GM12874 (cell line): ENCODE measurements at regions not wholly inside any gene's neighbourhood (a gene's known extent, or its start where the extent isn't known, plus 50 kb on each side); places are given as distances from the start of the nearest gene placed in this dataset.

ENCODE experiments used
- CTCF ChIP-seq: IDR thresholded peaks from 2 replicates; pipeline ENCODE4 v1.5.1; 2011; ENCODE audit warnings: low read depth, mild to moderate bottlenecking, control low read depth, low read length, moderate library complexity; ENCODE audit not compliant: insufficient read depth

- no peak for TF ChIP-seq CTCF
These were observed 315.0 kb downstream of the SEC23A start for GRCh38 chr14:38788060-38788459.

DNA sequence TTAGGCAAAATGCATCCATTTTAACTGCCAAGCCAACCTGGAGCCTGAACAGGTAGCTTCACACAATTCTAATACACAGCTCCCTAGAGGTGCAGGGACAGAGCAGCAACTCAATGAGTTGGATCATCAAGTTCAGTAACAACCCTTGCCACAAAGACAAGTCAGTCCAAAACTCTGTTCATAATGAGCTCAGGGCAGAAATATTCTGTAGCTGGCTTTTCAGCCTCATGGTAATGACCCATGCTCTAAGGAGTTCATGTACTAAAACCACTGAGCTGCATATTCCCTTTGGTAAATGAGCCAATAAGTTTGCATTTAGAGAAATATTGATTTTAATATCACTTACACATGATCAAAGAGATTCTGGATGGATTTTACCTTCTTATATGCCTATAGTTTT lies 316.1 kb downstream of the SEC23A start:
- no peak for TF ChIP-seq CTCF

DNA sequence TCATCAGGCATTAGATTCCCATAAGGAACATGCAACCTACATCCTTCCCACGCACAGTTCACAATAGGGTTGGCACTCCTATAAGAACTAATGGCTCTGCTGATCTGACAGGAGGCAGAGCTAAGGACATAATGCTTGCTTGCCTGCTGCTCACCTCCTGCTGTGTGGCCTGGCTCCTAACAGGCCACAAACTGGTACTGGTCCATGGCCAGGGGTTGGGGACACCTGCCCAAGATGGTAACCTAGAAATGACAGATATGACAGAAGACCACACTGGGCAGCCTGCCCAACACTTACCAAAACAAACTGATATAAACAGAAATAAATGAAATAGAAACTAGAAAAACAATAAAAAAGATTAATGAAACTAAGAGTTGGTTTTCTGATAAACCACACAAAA lies 325.6 kb downstream of the SEC23A start:
- TF ChIP-seq CTCF = no peak

GRCh38 chr14:38775986-38776385 lies 327.0 kb downstream of the SEC23A start:
- no peak for TF ChIP-seq CTCF

DNA sequence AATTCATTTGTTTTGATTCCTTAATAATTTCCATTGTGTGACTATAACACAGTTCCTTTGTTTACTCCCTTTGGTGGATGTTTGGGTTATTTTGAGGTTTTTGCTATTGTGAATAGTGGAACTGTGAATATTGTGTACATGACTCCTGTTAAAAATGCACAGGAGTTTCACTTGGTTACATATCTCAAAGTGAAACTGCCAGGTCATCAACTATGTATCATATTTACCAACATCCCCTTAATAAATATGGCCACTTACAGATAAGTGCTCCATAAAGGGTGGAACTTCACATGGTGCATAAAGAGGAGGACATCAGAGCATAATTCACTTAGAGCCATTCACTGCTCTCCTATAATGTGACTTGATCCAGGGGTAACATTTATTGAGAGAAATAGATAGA lies 328.9 kb downstream of the SEC23A start:
- no peak for TF ChIP-seq CTCF

DNA sequence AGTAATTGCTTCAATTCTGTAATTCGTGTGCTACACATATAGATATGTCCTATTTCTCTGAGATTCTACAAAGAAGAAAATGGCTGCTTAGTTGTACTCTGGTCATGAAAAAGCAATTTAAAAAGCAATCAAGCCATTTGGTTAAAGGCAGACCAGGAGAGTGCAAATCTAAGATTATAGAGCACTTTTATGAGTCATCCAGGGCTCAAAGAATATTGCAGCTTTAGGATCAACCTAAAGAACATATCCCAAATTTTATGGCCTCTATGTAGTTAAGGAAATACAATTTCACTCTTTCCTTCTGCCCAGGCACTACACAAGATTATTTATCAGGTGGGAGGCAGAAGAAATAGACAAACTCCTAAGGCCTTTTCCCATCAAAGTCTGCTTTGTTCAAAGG lies 332.8 kb downstream of the SEC23A start:
- no peak for TF ChIP-seq CTCF

- no peak for TF ChIP-seq CTCF
These were observed 340.2 kb downstream of the SEC23A start for GRCh38 chr14:38762845-38763244.

- TF ChIP-seq CTCF = no peak
These were observed 340.6 kb downstream of the SEC23A start for GRCh38 chr14:38762426-38762825.
